Right cardiac atrium (tissue), 5 donors: ENCODE measurements at regions not wholly inside any gene's neighbourhood (a gene's known extent, or its start where the extent isn't known, plus 50 kb on each side); places are given as distances from the start of the nearest gene placed in this dataset.

Experiments
- ATAC-seq, 2 donors: fragments of 200-7000 bp; cut with Tn5 transposase; one replicate each; pipeline versions ENCODE4 v1.8.0 to v1.9.1; 2020; ENCODE audit warnings: moderate library complexity in 2 of 2, mild to moderate bottlenecking in 1 of 2
- DNase-seq, 3 donors: peaks; one replicate each; pipeline ENCODE4 v3.0.0-alpha.2; 2020
- H3K27ac ChIP-seq: one replicate; pipeline ENCODE4 v1.5.1; 2013; ENCODE audit warnings: mild to moderate bottlenecking, low read length, control low read depth, moderate library complexity
- H3K27me3 ChIP-seq: one replicate; pipeline ENCODE4 v1.6.1; 2013; ENCODE audit not compliant: control insufficient read depth, insufficient read depth
- H3K4me1 ChIP-seq: one replicate; pipeline ENCODE4 v1.6.1; 2013; ENCODE audit warnings: low read length; ENCODE audit not compliant: control insufficient read depth, insufficient read depth
- H3K4me3 ChIP-seq: one replicate; pipeline ENCODE4 v1.5.1; 2013; ENCODE audit warnings: low read length, control low read depth
- H3K9me3 ChIP-seq: one replicate; pipeline ENCODE4 v1.6.1; 2013; ENCODE audit warnings: low read length; ENCODE audit not compliant: control insufficient read depth
- whole genome bisulfite sequencing: extraction: QIAGEN DNeasy Blood & Tissue Kit; methylation state at CpG from one replicate; pipeline ENCODE4 v1.1.7; 2013; 5-methylcytosine and 5-hydroxymethylcytosine counted together
- intact Hi-C, 4 donors: fragments of 100-400 bp; cut with DNase I; formaldehyde crosslinking; loops; one replicate each; pipeline versions ENCODE4 v1.11.0 to v1.14.0; 2022 to 2023
- donor health status: healthy with polysubstance abuse.
- donor health status: DM: no; HTN: yes; CAD: no.
- donor health status: DM: no; HTN: no; CAD: no.
- donor health status: DM: no; HTN: yes; CAD: no; lungs with severe emphysema.
- donor health status: DM: yes; HTN: yes; CAD: no.

- H3K27ac ChIP-seq = peak overlapping the region; percentile 13
- H3K4me1 ChIP-seq = peaks cover 17% of the 10 kb centered on the region
- DNase-seq (peak in 2 of 3 donors; percentile 0 to 11), ATAC-seq (no peak)
- no peaks in the 10 kb centered on the region for H3K27me3 ChIP-seq
- WGBS = 85% methylated on average over 8 of the region's 8 CpGs
- no peaks in the 10 kb centered on the region for H3K9me3 ChIP-seq
- intact Hi-C loops = no loop called here
- H3K4me3 ChIP-seq = no peak overlapping the region
Measured at GRCh38 chr21:45350206-45350854, 54.6 kb upstream of the COL18A1 start.

GRCh38 chr21:45351061-45351460 is 53.9 kb upstream of the COL18A1 start:
- no peak for ATAC-seq
- no peak overlapping the region for H3K4me3 ChIP-seq
- DNase-seq = peak; percentile 9 to 62 (median 49)
- no peaks in the 10 kb centered on the region for H3K27me3 ChIP-seq
- H3K27ac ChIP-seq = no peak overlapping the region
- intact Hi-C loops = no loop called here
- peaks cover 17% of the 10 kb centered on the region for H3K4me1 ChIP-seq
- no peaks in the 10 kb centered on the region for H3K9me3 ChIP-seq
- WGBS = 93% methylated on average over 22 of the region's 22 CpGs

GRCh38 chr21:45351526-45352275 is 53.3 kb upstream of the COL18A1 start:
- DNase-seq (peak; percentile 24 to 49 (median 49)), ATAC-seq (peak in 1 of 2 donors; percentile 7)
- Histone ChIP-seq H3K27me3 (no peaks in the 10 kb centered on the region), H3K4me3 (no peak overlapping the region), H3K4me1 (peaks cover 18% of the 10 kb centered on the region), H3K9me3 (no peaks in the 10 kb centered on the region), H3K27ac (no peak overlapping the region)
- 83% methylated on average over 12 of the region's 12 CpGs for WGBS
- intact Hi-C loops = no loop called here

- H3K27ac ChIP-seq = no peak overlapping the region
- no peak for ATAC-seq
- H3K4me1 ChIP-seq = peaks cover 21% of the 10 kb centered on the region
- intact Hi-C loops = no loop called here
- H3K27me3 ChIP-seq = no peaks in the 10 kb centered on the region
- no peak overlapping the region for H3K4me3 ChIP-seq
- 85% methylated on average over 26 of the region's 26 CpGs for WGBS
- peak; percentile 16 to 55 (median 40) for DNase-seq
- no peaks in the 10 kb centered on the region for H3K9me3 ChIP-seq
Measured at GRCh38 chr21:45352621-45353139, 52.3 kb upstream of the COL18A1 start.

- no peaks in the 10 kb centered on the region for H3K9me3 ChIP-seq
- DNase-seq (peak; percentile 1 to 12 (median 7)), ATAC-seq (no peak)
- no peak overlapping the region for H3K27ac ChIP-seq
- no peak overlapping the region for H3K4me3 ChIP-seq
- WGBS = 62% methylated on average over 3 of the region's 3 CpGs
- intact Hi-C loops = no loop called here
- no peaks in the 10 kb centered on the region for H3K27me3 ChIP-seq
- peaks cover 22% of the 10 kb centered on the region for H3K4me1 ChIP-seq
Measured at GRCh38 chr21:45353200-45353599, 51.8 kb upstream of the COL18A1 start.

GRCh38 chr21:45354970-45355369 is 50.0 kb upstream of the COL18A1 start:
- DNase-seq = no peak
- Histone ChIP-seq H3K9me3 (no peaks in the 10 kb centered on the region), H3K27ac (no peak overlapping the region), H3K27me3 (no peaks in the 10 kb centered on the region), H3K4me3 (no peak overlapping the region), H3K4me1 (peaks cover 18% of the 10 kb centered on the region)
- 63% methylated on average over 5 of the region's 5 CpGs for WGBS
- ATAC-seq = no peak
- intact Hi-C loops = no loop called here
